Astrocyte (in vitro differentiated cells and primary cell): ENCODE measurements at regions not wholly inside any gene's neighbourhood (a gene's known extent, or its start where the extent isn't known, plus 50 kb on each side); places are given as distances from the start of the nearest gene placed in this dataset.

Source experiments
- DNase-seq: peaks from one replicate; pipeline ENCODE4 v3.0.0-alpha.2; 2010; ENCODE audit warnings: low read depth
- FAIRE-seq: peaks from 2 replicates; lab custom pipeline; 2011; peaks lifted over from hg19 to GRCh38; lab: Jason Lieb, UNC
- H2AFZ ChIP-seq: 2 replicates; pipeline ENCODE4 v1.6.0; 2012; ENCODE audit warnings: low read depth, low read length, inconsistent platforms
- H3K27ac ChIP-seq: 2 replicates; pipeline ENCODE4 v1.5.1; 2011; ENCODE audit warnings: low read depth, low read length, inconsistent platforms
- H3K27me3 ChIP-seq: 2 replicates; pipeline ENCODE4 v1.6.0; 2011; ENCODE audit warnings: low read length, inconsistent platforms; ENCODE audit not compliant: insufficient read depth
- H3K36me3 ChIP-seq: 2 replicates; pipeline ENCODE4 v1.5.1; 2011; ENCODE audit warnings: low read length, inconsistent platforms; ENCODE audit not compliant: insufficient read depth
- H3K4me1 ChIP-seq: 2 replicates; pipeline ENCODE4 v1.5.1; 2011; ENCODE audit warnings: low read length, inconsistent platforms; ENCODE audit not compliant: insufficient read depth
- H3K4me2 ChIP-seq: 2 replicates; pipeline ENCODE4 v1.6.0; 2012; ENCODE audit warnings: low read length, inconsistent platforms
- H3K4me3 ChIP-seq: 2 replicates; pipeline ENCODE4 v1.5.1; 2011; ENCODE audit warnings: low read depth, mild to moderate bottlenecking, low read length, inconsistent platforms; ENCODE audit not compliant: insufficient read depth
- H3K79me2 ChIP-seq: 2 replicates; pipeline ENCODE4 v1.6.0; 2012; ENCODE audit warnings: mild to moderate bottlenecking, low read length, inconsistent platforms; ENCODE audit not compliant: insufficient read depth
- H3K9ac ChIP-seq: 2 replicates; pipeline ENCODE4 v1.6.0; 2012; ENCODE audit warnings: mild to moderate bottlenecking, low read length, inconsistent platforms
- H3K9me3 ChIP-seq: 2 replicates; pipeline ENCODE4 v1.5.1; 2012; ENCODE audit warnings: low read depth, mild to moderate bottlenecking, low read length, inconsistent platforms; ENCODE audit not compliant: insufficient read depth
- H4K20me1 ChIP-seq: 2 replicates; pipeline ENCODE4 v1.6.0; 2012; ENCODE audit warnings: low read length, inconsistent platforms; ENCODE audit not compliant: insufficient read depth
- H3K27ac Mint-ChIP-seq: one replicate; pipeline ENCODE4 v1.8.0; 2021; ENCODE audit warnings: mild to moderate bottlenecking, mixed read lengths; ENCODE audit not compliant: unreplicated experiment
- H3K27me3 Mint-ChIP-seq: one replicate; pipeline ENCODE4 v1.8.0; 2021; ENCODE audit warnings: low read depth, mixed read lengths; ENCODE audit not compliant: unreplicated experiment
- H3K36me3 Mint-ChIP-seq: one replicate; pipeline ENCODE4 v1.8.0; 2021; ENCODE audit warnings: low read depth, mixed read lengths; ENCODE audit not compliant: unreplicated experiment
- H3K4me1 Mint-ChIP-seq: one replicate; pipeline ENCODE4 v1.8.0; 2021; ENCODE audit warnings: low read depth, mixed read lengths; ENCODE audit not compliant: unreplicated experiment
- H3K4me3 Mint-ChIP-seq: one replicate; pipeline ENCODE4 v1.8.0; 2021; ENCODE audit warnings: mild to moderate bottlenecking, moderate library complexity, mixed read lengths; ENCODE audit not compliant: unreplicated experiment
- H3K9me3 Mint-ChIP-seq: one replicate; pipeline ENCODE4 v1.8.0; 2021; ENCODE audit warnings: mild to moderate bottlenecking, mixed read lengths; ENCODE audit not compliant: unreplicated experiment
- CTCF ChIP-seq: IDR thresholded peaks from 2 replicates; pipeline ENCODE4 v1.5.1; 2011; ENCODE audit warnings: low read depth, mild to moderate bottlenecking, inconsistent platforms, low read length, moderate library complexity; ENCODE audit not compliant: insufficient read depth
- EZH2 ChIP-seq: IDR thresholded peaks from 2 replicates; pipeline ENCODE4 v1.6.1; 2012; ENCODE audit warnings: mild to moderate bottlenecking, low read length, inconsistent platforms; ENCODE audit not compliant: insufficient read depth

- Histone ChIP-seq H3K27ac (no peak overlapping the region), H3K9me3 (no peaks in the 10 kb centered on the region), H3K27me3 (no peaks in the 10 kb centered on the region), H3K4me3 (no peak overlapping the region), H3K79me2 (no peaks in the 10 kb centered on the region), H4K20me1 (no peaks in the 10 kb centered on the region), H3K4me2 (no peak overlapping the region), H3K9ac (no peak overlapping the region), H3K4me1 (no peaks in the 10 kb centered on the region), H3K36me3 (no peaks in the 10 kb centered on the region), H2AFZ (no peak overlapping the region)
- TF ChIP-seq CTCF (no peak), EZH2 (no peak)
- FAIRE-seq, result no peak
- no peak for DNase-seq
- no peaks in the 10 kb centered on the region for H3K36me3 Mint-ChIP-seq
- peaks cover 2% of the 10 kb centered on the region for H3K9me3 Mint-ChIP-seq
- H3K4me3 Mint-ChIP-seq, result no peak overlapping the region
- no peaks in the 10 kb centered on the region for H3K27me3 Mint-ChIP-seq
- H3K4me1 Mint-ChIP-seq, result no peaks in the 10 kb centered on the region
- H3K27ac Mint-ChIP-seq, result no peak overlapping the region
These were observed 205.2 kb upstream of the ANO3 start for GRCh38 chr11:26126741-26127140.

GRCh38 chr11:26127336-26127735 is 204.6 kb upstream of the ANO3 start:
- Histone ChIP-seq H3K9ac (no peak overlapping the region), H3K27me3 (no peaks in the 10 kb centered on the region), H4K20me1 (no peaks in the 10 kb centered on the region), H3K4me1 (no peaks in the 10 kb centered on the region), H3K36me3 (no peaks in the 10 kb centered on the region), H3K4me3 (no peak overlapping the region), H3K4me2 (no peak overlapping the region), H3K9me3 (no peaks in the 10 kb centered on the region), H3K27ac (no peak overlapping the region), H2AFZ (no peak overlapping the region), H3K79me2 (no peaks in the 10 kb centered on the region)
- TF ChIP-seq CTCF (no peak), EZH2 (no peak)
- no peaks in the 10 kb centered on the region for H3K27me3 Mint-ChIP-seq
- no peaks in the 10 kb centered on the region for H3K4me1 Mint-ChIP-seq
- no peak for FAIRE-seq
- H3K9me3 Mint-ChIP-seq, result peaks cover 2% of the 10 kb centered on the region
- H3K4me3 Mint-ChIP-seq, result no peak overlapping the region
- H3K27ac Mint-ChIP-seq, result no peak overlapping the region
- DNase-seq, result no peak
- no peaks in the 10 kb centered on the region for H3K36me3 Mint-ChIP-seq

GRCh38 chr11:26131406-26131805 is 200.5 kb upstream of the ANO3 start:
- Histone ChIP-seq H4K20me1 (no peaks in the 10 kb centered on the region), H3K36me3 (no peaks in the 10 kb centered on the region), H3K9me3 (no peaks in the 10 kb centered on the region), H3K9ac (no peak overlapping the region), H3K4me3 (no peak overlapping the region), H3K4me2 (no peak overlapping the region), H2AFZ (no peak overlapping the region), H3K27ac (no peak overlapping the region), H3K4me1 (no peaks in the 10 kb centered on the region), H3K27me3 (no peaks in the 10 kb centered on the region), H3K79me2 (no peaks in the 10 kb centered on the region)
- no peak overlapping the region for H3K4me3 Mint-ChIP-seq
- H3K4me1 Mint-ChIP-seq, result no peaks in the 10 kb centered on the region
- H3K36me3 Mint-ChIP-seq, result no peaks in the 10 kb centered on the region
- H3K9me3 Mint-ChIP-seq, result peaks cover 2% of the 10 kb centered on the region
- TF ChIP-seq EZH2 (no peak), CTCF (no peak)
- H3K27ac Mint-ChIP-seq, result no peak overlapping the region
- DNase-seq, result no peak
- no peak for FAIRE-seq
- H3K27me3 Mint-ChIP-seq, result no peaks in the 10 kb centered on the region
